ENCODE measurements at regions not wholly inside any gene's neighbourhood (a gene's known extent, or its start where the extent isn't known, plus 50 kb on each side); places are given as distances from the start of the nearest gene placed in this dataset.

GRCh38 chr5:135649435-135649834 lies 70.6 kb upstream of the CXCL14 start:
- H3K4me3 ChIP-seq (ENCODE audit: low read depth, low read length) = no peak overlapping the region
- no peak for TF ChIP-seq CTCF (IDR thresholded peaks at IDR 0.05; ENCODE audit: insufficient read depth, low read length)
- no peak for DNase-seq (ENCODE audit: low read depth)

- no peak for DNase-seq (ENCODE audit: low read depth)
- H3K4me3 ChIP-seq (ENCODE audit: low read depth, low read length) = no peak overlapping the region
- TF ChIP-seq CTCF (IDR thresholded peaks at IDR 0.05; ENCODE audit: insufficient read depth, low read length) = no peak
Measured at GRCh38 chr5:135648116-135648515, 69.3 kb upstream of the CXCL14 start.

DNA sequence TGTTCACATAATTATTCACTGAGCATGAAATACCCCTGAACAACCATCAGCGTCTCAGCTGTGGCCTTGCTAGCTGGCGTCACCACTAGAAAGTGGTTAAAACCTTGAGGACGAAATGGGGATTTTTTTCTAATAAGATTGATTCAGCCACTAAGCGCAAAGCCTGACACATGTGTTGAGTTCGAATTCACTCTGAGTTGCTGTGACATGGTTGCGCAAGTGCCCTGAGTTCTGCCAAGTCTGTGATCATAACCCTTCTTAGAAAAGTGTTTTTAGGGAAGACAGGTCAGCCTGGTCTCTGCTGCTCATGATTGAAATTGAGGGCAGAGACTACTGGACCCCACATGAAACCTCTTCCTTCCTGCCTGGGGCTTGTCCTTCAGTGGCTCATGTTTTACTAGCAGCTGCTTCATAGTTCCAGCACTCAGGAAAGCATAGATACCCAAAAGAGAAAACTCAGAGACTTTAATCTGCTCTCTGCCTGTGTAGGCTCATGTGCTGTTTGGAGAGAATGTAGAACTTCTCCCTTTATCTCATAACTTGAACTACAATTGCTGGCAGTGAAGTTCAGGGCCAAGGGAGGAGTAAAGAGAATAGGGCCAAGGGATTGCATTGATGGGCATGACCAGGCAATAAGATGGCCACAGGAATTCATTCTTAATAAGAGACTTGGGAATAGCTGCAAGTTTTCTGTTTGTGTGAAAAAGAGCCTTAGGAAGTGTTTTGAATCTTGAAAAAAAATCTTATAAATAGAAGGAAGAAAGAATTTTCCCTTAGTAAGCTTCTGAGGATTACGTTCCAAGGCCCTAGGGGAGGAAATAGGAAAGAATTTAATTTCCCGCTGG lies 66.8 kb upstream of the CXCL14 start:
- H3K4me3 ChIP-seq (ENCODE audit: low read depth, low read length) = no peak overlapping the region
- no peak for TF ChIP-seq CTCF (IDR thresholded peaks at IDR 0.05; ENCODE audit: insufficient read depth, low read length)
- no peak for DNase-seq (ENCODE audit: low read depth)

- H3K4me3 ChIP-seq (ENCODE audit: low read depth, low read length) = no peak overlapping the region
- TF ChIP-seq CTCF (IDR thresholded peaks at IDR 0.05; ENCODE audit: insufficient read depth, low read length) = no peak
- no peak for DNase-seq (ENCODE audit: low read depth)
Measured at GRCh38 chr5:135644816-135645215, 66.0 kb upstream of the CXCL14 start.

DNA sequence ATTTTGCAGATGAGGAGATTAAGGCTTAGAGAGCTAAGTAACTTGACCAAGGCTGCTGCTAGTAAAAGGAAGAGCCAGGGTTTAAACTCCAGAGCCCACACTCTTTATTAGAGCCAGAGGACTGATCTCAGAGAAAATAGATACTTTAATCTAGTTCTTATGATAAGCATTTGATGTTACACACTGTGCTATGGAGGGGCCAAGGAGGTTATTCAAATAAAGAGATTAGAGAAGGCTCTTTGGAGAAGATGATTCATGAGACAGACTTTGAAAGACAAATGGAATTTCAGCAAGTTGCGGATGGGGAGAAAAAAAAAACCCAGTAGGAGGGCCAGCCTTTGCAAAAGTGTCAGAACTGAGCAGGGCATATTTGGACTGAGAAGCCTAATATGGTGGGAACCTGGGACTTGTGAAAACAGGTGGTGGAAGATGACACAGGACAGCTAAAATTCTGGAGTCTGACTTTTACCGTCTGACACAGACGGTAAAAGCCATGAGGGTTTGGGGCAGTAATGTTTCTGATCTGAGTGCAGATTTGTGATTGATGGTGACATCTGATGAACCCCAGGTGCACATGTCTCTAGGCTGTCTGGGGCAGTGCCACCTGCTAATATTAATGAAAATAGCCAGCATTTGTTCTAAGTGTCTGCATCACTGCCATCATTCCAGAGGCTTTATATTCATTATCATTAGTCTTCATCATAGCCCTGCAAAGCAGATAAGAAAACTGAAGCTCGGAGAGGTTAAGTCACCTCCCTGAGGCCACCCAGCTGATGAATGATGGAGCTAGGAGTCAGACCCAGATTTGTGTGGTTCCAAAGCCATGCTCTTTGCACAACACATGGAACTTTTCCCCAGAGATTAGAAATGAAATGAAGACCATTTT lies 65.3 kb upstream of the CXCL14 start:
- H3K4me3 ChIP-seq (ENCODE audit: low read depth, low read length) = no peak overlapping the region
- TF ChIP-seq CTCF (IDR thresholded peaks at IDR 0.05; ENCODE audit: insufficient read depth, low read length) = no peak
- no peak for DNase-seq (ENCODE audit: low read depth)

DNA sequence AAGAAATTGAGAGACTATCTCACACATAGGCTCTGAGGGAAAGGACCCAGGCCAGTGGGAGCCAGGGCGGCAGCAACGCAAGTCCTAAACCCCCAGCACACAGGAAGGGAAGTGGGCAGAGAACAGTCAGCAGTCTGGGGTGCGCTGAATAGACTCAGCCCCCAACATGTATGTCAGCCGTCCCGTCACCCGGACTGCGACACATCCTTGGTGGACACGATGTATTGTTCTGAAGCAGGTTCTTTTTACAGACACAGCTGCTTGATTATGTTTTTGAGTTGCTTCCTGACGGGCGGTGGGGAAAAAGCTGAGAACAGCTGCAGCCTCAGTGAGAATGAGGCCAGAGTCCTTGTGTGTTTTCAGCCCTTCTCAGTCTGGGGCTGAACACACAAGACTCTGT lies 64.1 kb upstream of the CXCL14 start:
- no peak for TF ChIP-seq CTCF (IDR thresholded peaks at IDR 0.05; ENCODE audit: insufficient read depth, low read length)
- DNase-seq (ENCODE audit: low read depth) = no peak
- no peak overlapping the region for H3K4me3 ChIP-seq (ENCODE audit: low read depth, low read length)
